ENCODE measurements at regions not wholly inside any gene's neighbourhood (a gene's known extent, or its start where the extent isn't known, plus 50 kb on each side); places are given as distances from the start of the nearest gene placed in this dataset.

- no peaks in the 10 kb centered on the region for H4K20me1 ChIP-seq (ENCODE audit: control insufficient read depth, extremely low read depth, insufficient read depth, low read length)
- no peak overlapping the region for H3K4me3 ChIP-seq (replicated peaks in 1 of 4; ENCODE audit: control extremely low read depth in 1 of 4, insufficient read depth in 1 of 4, low read depth in 3 of 4, low read length in 4 of 4)
- no peaks in the 10 kb centered on the region for H3K27me3 ChIP-seq (ENCODE audit: control insufficient read depth, insufficient read depth, low read length)
- no peaks in the 10 kb centered on the region for H3K36me3 ChIP-seq (ENCODE audit: control insufficient read depth, insufficient read depth, low read length)
- H3K9me3 ChIP-seq (ENCODE audit: control insufficient read depth, insufficient read depth, low read depth, low read length): no peaks in the 10 kb centered on the region
- H2AFZ ChIP-seq (ENCODE audit: low read length): no peak overlapping the region
- H3K9ac ChIP-seq (ENCODE audit: insufficient read depth, low read length): no peak overlapping the region
- H3K4me1 ChIP-seq (ENCODE audit: control insufficient read depth, extremely low read depth, insufficient read depth, low read length): no peaks in the 10 kb centered on the region
- no peak overlapping the region for H3K4me2 ChIP-seq (ENCODE audit: extremely low read depth, insufficient read depth, low read length)
- TF ChIP-seq EZH2 (IDR thresholded peaks at IDR 0.05; ENCODE audit: low read length, missing control alignments) (no peak), CTCF (conservative IDR thresholded peaks at IDR 0.05 in 1 of 2, IDR thresholded peaks at IDR 0.05 in 1 of 2; ENCODE audit: low read depth in 1 of 2, low read length in 2 of 2) (no peak)
- no peaks in the 10 kb centered on the region for H3K79me2 ChIP-seq (ENCODE audit: control insufficient read depth, insufficient read depth, low read length)
- no peak overlapping the region for H3K27ac ChIP-seq (ENCODE audit: insufficient read depth, low read length)
- DNase-seq (ENCODE audit: low read depth in 2 of 2): no peak
Observed at GRCh38 chr2:142803158-142803557, 74.3 kb upstream of the KYNU start.

- Histone ChIP-seq H3K36me3 (ENCODE audit: control insufficient read depth, insufficient read depth, low read length) (no peaks in the 10 kb centered on the region), H3K9ac (ENCODE audit: insufficient read depth, low read length) (no peak overlapping the region), H3K79me2 (ENCODE audit: control insufficient read depth, insufficient read depth, low read length) (no peaks in the 10 kb centered on the region), H3K27ac (ENCODE audit: insufficient read depth, low read length) (no peak overlapping the region), H3K9me3 (ENCODE audit: control insufficient read depth, insufficient read depth, low read depth, low read length) (no peaks in the 10 kb centered on the region), H2AFZ (ENCODE audit: low read length) (no peak overlapping the region), H3K4me3 (replicated peaks in 1 of 4; ENCODE audit: control extremely low read depth in 1 of 4, insufficient read depth in 1 of 4, low read depth in 3 of 4, low read length in 4 of 4) (no peak overlapping the region), H3K27me3 (ENCODE audit: control insufficient read depth, insufficient read depth, low read length) (no peaks in the 10 kb centered on the region), H3K4me1 (ENCODE audit: control insufficient read depth, extremely low read depth, insufficient read depth, low read length) (no peaks in the 10 kb centered on the region), H4K20me1 (ENCODE audit: control insufficient read depth, extremely low read depth, insufficient read depth, low read length) (no peaks in the 10 kb centered on the region), H3K4me2 (ENCODE audit: extremely low read depth, insufficient read depth, low read length) (no peak overlapping the region)
- peak in 1 of 2 donors; percentile 5 for DNase-seq (ENCODE audit: low read depth in 2 of 2)
- no peak for TF ChIP-seq EZH2 (IDR thresholded peaks at IDR 0.05; ENCODE audit: low read length, missing control alignments)
- TF ChIP-seq CTCF (conservative IDR thresholded peaks at IDR 0.05 in 1 of 2, IDR thresholded peaks at IDR 0.05 in 1 of 2; ENCODE audit: low read depth in 1 of 2, low read length in 2 of 2): no peak
Observed at GRCh38 chr2:142796588-142796987, 80.9 kb upstream of the KYNU start.

- no peak for TF ChIP-seq EZH2 (IDR thresholded peaks at IDR 0.05; ENCODE audit: low read length, missing control alignments)
- TF ChIP-seq CTCF (conservative IDR thresholded peaks at IDR 0.05 in 1 of 2, IDR thresholded peaks at IDR 0.05 in 1 of 2; ENCODE audit: low read depth in 1 of 2, low read length in 2 of 2): no peak
- no peaks in the 10 kb centered on the region for H3K9me3 ChIP-seq (ENCODE audit: control insufficient read depth, insufficient read depth, low read depth, low read length)
- no peaks in the 10 kb centered on the region for H3K36me3 ChIP-seq (ENCODE audit: control insufficient read depth, insufficient read depth, low read length)
- peak in 1 of 2 donors; percentile 4 for DNase-seq (ENCODE audit: low read depth in 2 of 2)
- H3K9ac ChIP-seq (ENCODE audit: insufficient read depth, low read length): no peak overlapping the region
- no peaks in the 10 kb centered on the region for H4K20me1 ChIP-seq (ENCODE audit: control insufficient read depth, extremely low read depth, insufficient read depth, low read length)
- H3K4me3 ChIP-seq (replicated peaks in 1 of 4; ENCODE audit: control extremely low read depth in 1 of 4, insufficient read depth in 1 of 4, low read depth in 3 of 4, low read length in 4 of 4): no peak overlapping the region
- H3K27me3 ChIP-seq (ENCODE audit: control insufficient read depth, insufficient read depth, low read length): no peaks in the 10 kb centered on the region
- no peaks in the 10 kb centered on the region for H3K79me2 ChIP-seq (ENCODE audit: control insufficient read depth, insufficient read depth, low read length)
- H2AFZ ChIP-seq (ENCODE audit: low read length): no peak overlapping the region
- no peaks in the 10 kb centered on the region for H3K4me1 ChIP-seq (ENCODE audit: control insufficient read depth, extremely low read depth, insufficient read depth, low read length)
- no peak overlapping the region for H3K4me2 ChIP-seq (ENCODE audit: extremely low read depth, insufficient read depth, low read length)
- no peak overlapping the region for H3K27ac ChIP-seq (ENCODE audit: insufficient read depth, low read length)
Observed at GRCh38 chr2:142796161-142796560, 81.3 kb upstream of the KYNU start.
